OCI-LY7 (cell line): ENCODE measurements at regions not wholly inside any gene's neighbourhood (a gene's known extent, or its start where the extent isn't known, plus 50 kb on each side); places are given as distances from the start of the nearest gene placed in this dataset.

Experiments used
- BruUV-seq: library from RNA; stranded (reverse); fragments of 400-500 nt; replicated peaks from 2 replicates; lab custom pipeline; 2021; lab: Mats Ljungman, UMichigan
- CTCF ChIA-PET: fragments of 300-600 bp; sonication (Branson Sonifier 250); formaldehyde crosslinking; loops from one replicate; lab custom pipeline; 2022; ENCODE audit warnings: antibody characterized with exemption; ENCODE audit not compliant: unreplicated experiment; lab: Charles Lee
- POLR2A ChIA-PET: fragments of 300-600 bp; sonication (Branson Sonifier 250); formaldehyde crosslinking; loops from one replicate; lab custom pipeline; 2022; ENCODE audit warnings: antibody characterized with exemption; lab: Charles Lee
- DNase-seq: peaks from one replicate; pipeline ENCODE4 v3.0.0-alpha.2; 2015; ENCODE audit warnings: low spot score
- H2AFZ ChIP-seq: fragments of 200-600 bp; sonication (generic), shearing (Covaris generic); 2 replicates; pipeline ENCODE4 v1.6.1; 2014; ENCODE audit warnings: mild to moderate bottlenecking, antibody characterized with exemption, low read length, moderate library complexity
- H3K27ac ChIP-seq: fragments of 200-600 bp; sonication (generic); 2 replicates; pipeline ENCODE4 v1.5.1; 2014; ENCODE audit warnings: mixed run types, low read depth, mild to moderate bottlenecking, moderate library complexity, low read length, inconsistent platforms; ENCODE audit not compliant: poor library complexity, severe bottlenecking
- H3K36me3 ChIP-seq: fragments of 200-600 bp; sonication (generic); 2 replicates; pipeline ENCODE4 v1.6.1; 2014; ENCODE audit warnings: mild to moderate bottlenecking, antibody characterized with exemption, low read length, moderate library complexity, mixed read lengths; ENCODE audit not compliant: insufficient read depth
- H3K4me1 ChIP-seq: fragments of 200-600 bp; sonication (generic); 2 replicates; pipeline ENCODE4 v1.5.1; 2014; ENCODE audit warnings: mild to moderate bottlenecking, low read length; ENCODE audit not compliant: insufficient read depth, poor library complexity, severe bottlenecking
- H3K4me2 ChIP-seq: fragments of 200-600 bp; sonication (generic); 2 replicates; pipeline ENCODE4 v1.6.1; 2014; ENCODE audit warnings: mild to moderate bottlenecking, low read length
- H3K4me3 ChIP-seq: fragments of 200-600 bp; sonication (generic); 2 replicates; pipeline ENCODE4 v1.5.1; 2014; ENCODE audit warnings: mild to moderate bottlenecking, low read depth, low read length; ENCODE audit not compliant: poor library complexity, severe bottlenecking
- H3K79me2 ChIP-seq: fragments of 200-600 bp; sonication (generic); 2 replicates; pipeline ENCODE4 v1.6.1; 2016; ENCODE audit warnings: low read depth, mild to moderate bottlenecking, low read length, moderate library complexity, mixed read lengths; ENCODE audit not compliant: insufficient read depth
- H3K9me2 ChIP-seq: fragments of 200-600 bp; sonication (generic); 2 replicates; pipeline ENCODE4 v1.6.1; 2016; ENCODE audit warnings: mild to moderate bottlenecking, low read length, mixed read lengths; ENCODE audit not compliant: insufficient read depth
- H3K9me3 ChIP-seq: fragments of 200-600 bp; sonication (generic); 2 replicates; pipeline ENCODE4 v1.6.1; 2014; ENCODE audit warnings: mild to moderate bottlenecking, mixed run types, low read length, mixed read lengths
- H4K20me1 ChIP-seq: fragments of 200-600 bp; sonication (generic); 2 replicates; pipeline ENCODE4 v1.6.1; 2014; ENCODE audit warnings: mild to moderate bottlenecking, antibody characterized with exemption, low read length, moderate library complexity, mixed read lengths; ENCODE audit not compliant: insufficient read depth
- CTCF ChIP-seq: fragments of 200-600 bp; sonication (generic); conservative IDR thresholded peaks from 2 replicates; pipeline ENCODE4 v1.5.1; 2014; ENCODE audit warnings: mild to moderate bottlenecking, antibody characterized with exemption, low read length, moderate library complexity, mixed read lengths
- EZH2phosphoT487 ChIP-seq: fragments of 200-600 bp; sonication (generic); IDR thresholded peaks from 2 replicates; pipeline ENCODE4 v1.6.1; 2018; ENCODE audit warnings: low read depth, borderline replicate concordance, mild to moderate bottlenecking, mixed run types, antibody characterized with exemption, low read length, moderate library complexity, mixed read lengths
- intact Hi-C: fragments of 100-400 bp; cut with micrococcal nuclease; formaldehyde crosslinking; loops from one replicate; pipeline ENCODE4 v1.10.0; 2022; ENCODE audit not compliant: unreplicated experiment

GRCh38 chr4:147367891-147368290 lies 113.0 kb upstream of the EDNRA start:
- no peak for DNase-seq
- no peaks in the 10 kb centered on the region for H4K20me1 ChIP-seq
- H3K9me2 ChIP-seq, result no peaks in the 10 kb centered on the region
- H3K27ac ChIP-seq, result no peak overlapping the region
- no peaks in the 10 kb centered on the region for H3K36me3 ChIP-seq
- intact Hi-C loops, result no loop called here
- no peak overlapping the region for H3K4me2 ChIP-seq
- TF ChIP-seq EZH2phosphoT487 (no peak), CTCF (no peak)
- no peak overlapping the region for H2AFZ ChIP-seq
- CTCF ChIA-PET, result no interaction called here
- POLR2A ChIA-PET, result interaction anchor here (0.6 kb wide), 1 partner anchor 53 kb away, joined by 7 read pairs; no protein-coding TSS in a partner anchor
- no peaks in the 10 kb centered on the region for H3K4me1 ChIP-seq
- no peaks in the 10 kb centered on the region for H3K9me3 ChIP-seq
- H3K4me3 ChIP-seq, result no peak overlapping the region
- no TSS peak for BruUV-seq
- H3K79me2 ChIP-seq, result no peaks in the 10 kb centered on the region

- Histone ChIP-seq H3K9me2 (no peaks in the 10 kb centered on the region), H4K20me1 (no peaks in the 10 kb centered on the region), H3K4me2 (no peak overlapping the region), H2AFZ (no peak overlapping the region), H3K4me3 (no peak overlapping the region), H3K4me1 (no peaks in the 10 kb centered on the region), H3K79me2 (no peaks in the 10 kb centered on the region), H3K9me3 (no peaks in the 10 kb centered on the region), H3K27ac (no peak overlapping the region), H3K36me3 (no peaks in the 10 kb centered on the region)
- BruUV-seq, result no TSS peak
- CTCF ChIA-PET, result no interaction called here
- intact Hi-C loops, result no loop called here
- DNase-seq, result no peak
- POLR2A ChIA-PET, result interaction anchor here (0.6 kb wide), 1 partner anchor 28 kb away, joined by 3 read pairs; no protein-coding TSS in a partner anchor
- TF ChIP-seq EZH2phosphoT487, result no peak
- no peak for TF ChIP-seq CTCF
These were observed 111.9 kb upstream of the EDNRA start for GRCh38 chr4:147368948-147369347.

GRCh38 chr4:147370473-147370872 lies 110.4 kb upstream of the EDNRA start:
- intact Hi-C loops, result no loop called here
- no peak overlapping the region for H3K4me3 ChIP-seq
- no peaks in the 10 kb centered on the region for H3K9me3 ChIP-seq
- H3K79me2 ChIP-seq, result no peaks in the 10 kb centered on the region
- no peaks in the 10 kb centered on the region for H3K9me2 ChIP-seq
- H3K36me3 ChIP-seq, result no peaks in the 10 kb centered on the region
- ChIA-PET CTCF (no interaction called here), POLR2A (no interaction called here)
- H3K27ac ChIP-seq, result no peak overlapping the region
- H3K4me1 ChIP-seq, result no peaks in the 10 kb centered on the region
- no TSS peak for BruUV-seq
- DNase-seq, result no peak
- H4K20me1 ChIP-seq, result no peaks in the 10 kb centered on the region
- TF ChIP-seq EZH2phosphoT487 (no peak), CTCF (no peak)
- no peak overlapping the region for H3K4me2 ChIP-seq
- H2AFZ ChIP-seq, result no peak overlapping the region
